ENCODE measurements at regions not wholly inside any gene's neighbourhood (a gene's known extent, or its start where the extent isn't known, plus 50 kb on each side); places are given as distances from the start of the nearest gene placed in this dataset.
"Not testable (repeated sequence)": the region's sequence is repeated elsewhere in the genome, so short reads cannot be mapped to it uniquely, and the experiment has no call there.

DNA sequence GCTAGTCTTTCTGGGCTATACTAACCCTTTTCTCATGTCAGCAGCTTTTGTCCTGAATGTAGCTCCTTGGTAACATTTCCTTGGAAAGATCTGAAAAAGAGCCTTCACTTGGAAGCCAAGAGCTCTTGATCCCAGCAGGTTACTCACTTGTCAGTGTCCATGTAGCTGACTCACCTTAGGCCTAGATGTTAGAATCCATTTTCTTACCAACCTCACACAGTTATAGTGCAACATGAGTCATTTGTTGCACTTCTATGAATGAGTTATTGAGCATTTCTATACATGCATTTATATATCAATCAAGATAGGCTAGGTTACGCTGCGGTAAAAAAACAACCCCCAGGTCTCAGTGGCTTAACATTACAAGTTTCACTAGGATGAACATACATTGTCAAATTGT lies 106.8 kb upstream of the SLC7A14 start:
- DNase-seq (ENCODE audit: low read depth), result no peak
- no peak for TF ChIP-seq CTCF (IDR thresholded peaks at IDR 0.05; ENCODE audit: insufficient read depth, low read depth, low read length)
- H3K4me3 ChIP-seq (ENCODE audit: low read depth, low read length), result no peak overlapping the region

- DNase-seq (ENCODE audit: low read depth), result no peak
- no peak overlapping the region for H3K4me3 ChIP-seq (ENCODE audit: low read depth, low read length)
- TF ChIP-seq CTCF (IDR thresholded peaks at IDR 0.05; ENCODE audit: insufficient read depth, low read depth, low read length), result no peak
Observed at GRCh38 chr3:170690661-170690981, 104.7 kb upstream of the SLC7A14 start.

- no peak overlapping the region for H3K4me3 ChIP-seq (ENCODE audit: low read depth, low read length)
- peak; percentile 80 for TF ChIP-seq CTCF (IDR thresholded peaks at IDR 0.05; ENCODE audit: insufficient read depth, low read depth, low read length)
- DNase-seq (ENCODE audit: low read depth), result peak; percentile 51
Observed at GRCh38 chr3:170689893-170690660, 104.2 kb upstream of the SLC7A14 start.

DNA sequence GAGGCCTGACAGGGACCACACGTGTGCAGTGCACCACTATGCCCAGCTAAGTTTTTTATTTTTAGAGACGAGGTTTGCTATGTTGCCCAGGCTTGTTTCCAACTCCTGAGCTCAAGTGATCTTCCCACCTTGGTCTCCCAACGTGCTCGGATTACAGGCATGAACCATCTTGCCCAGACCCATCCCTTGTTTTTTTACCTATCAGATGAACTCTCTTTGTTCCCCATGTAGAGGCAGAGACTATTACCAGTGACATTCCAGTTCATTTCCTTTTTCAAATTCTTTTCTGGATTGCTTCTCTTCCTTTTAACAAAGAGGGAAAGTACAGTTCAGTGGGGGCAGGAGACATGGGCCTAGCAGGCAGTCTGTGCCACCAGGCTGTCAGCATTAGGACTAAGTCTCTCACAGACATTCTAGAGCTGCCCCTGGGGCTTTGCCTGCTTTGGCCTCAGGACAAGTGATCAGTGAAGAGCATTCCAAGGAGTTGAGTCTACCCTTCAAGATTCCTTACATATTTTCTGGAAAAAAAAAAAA lies 103.5 kb upstream of the SLC7A14 start:
- H3K4me3 ChIP-seq (ENCODE audit: low read depth, low read length), result no peak overlapping the region
- peak; percentile 64 for DNase-seq (ENCODE audit: low read depth)
- TF ChIP-seq CTCF (IDR thresholded peaks at IDR 0.05; ENCODE audit: insufficient read depth, low read depth, low read length), result no peak

DNA sequence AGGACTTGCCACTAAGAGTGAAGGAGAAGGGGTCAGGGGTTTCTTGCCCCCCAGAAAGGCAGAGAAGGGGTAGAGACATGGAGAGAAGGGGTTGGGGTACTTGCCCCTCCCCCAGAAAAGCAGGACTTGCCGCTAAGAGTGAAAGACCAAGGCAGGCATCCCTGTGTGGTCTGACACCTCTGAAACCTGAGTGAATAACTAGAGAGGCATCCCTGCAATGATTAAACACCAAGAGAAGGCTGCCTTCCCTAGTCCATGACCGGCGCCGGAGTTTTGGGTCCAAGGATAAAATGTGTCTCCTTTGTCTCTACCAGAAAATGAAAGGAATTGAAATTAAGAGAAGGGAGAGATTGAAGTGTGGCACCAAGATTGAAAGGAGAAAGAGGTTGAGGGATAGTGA lies 102.3 kb upstream of the SLC7A14 start:
- not testable (repeated sequence) for DNase-seq (ENCODE audit: low read depth); H3K4me3 ChIP-seq (ENCODE audit: low read depth, low read length)

- no peak for DNase-seq (ENCODE audit: low read depth)
- TF ChIP-seq CTCF (IDR thresholded peaks at IDR 0.05; ENCODE audit: insufficient read depth, low read depth, low read length), result no peak
Observed at GRCh38 chr3:170680593-170680992, 94.7 kb upstream of the SLC7A14 start.

GRCh38 chr3:170679190-170679589 lies 93.3 kb upstream of the SLC7A14 start:
- DNase-seq (ENCODE audit: low read depth), result no peak
- TF ChIP-seq CTCF (IDR thresholded peaks at IDR 0.05; ENCODE audit: insufficient read depth, low read depth, low read length), result no peak
- H3K4me3 ChIP-seq (ENCODE audit: low read depth, low read length), result no peak overlapping the region

More at GRCh38 chr3:170680593-170680992, 94.7 kb upstream of the SLC7A14 start:
- no peak overlapping the region for H3K4me3 ChIP-seq (ENCODE audit: low read depth, low read length)
